Smooth muscle cell (in vitro differentiated cells): ENCODE measurements at regions not wholly inside any gene's neighbourhood (a gene's known extent, or its start where the extent isn't known, plus 50 kb on each side); places are given as distances from the start of the nearest gene placed in this dataset.

Source experiments
- DNase-seq: peaks from one replicate; lab custom pipeline; 2025; ENCODE audit not compliant: unreplicated experiment; lab: John Stamatoyannopoulos, UW
- H2AFZ ChIP-seq: fragments of 200-600 bp; sonication (generic); 2 replicates; pipeline ENCODE4 v1.6.0; 2016; ENCODE audit warnings: antibody characterized with exemption, low read depth, mild to moderate bottlenecking
- H3F3A ChIP-seq: fragments of 200-600 bp; sonication (generic); 2 replicates; pipeline ENCODE4 v1.6.0; 2017; ENCODE audit warnings: antibody characterized with exemption, low read depth
- H3K27ac ChIP-seq: fragments of 200-600 bp; sonication (generic); 2 replicates; pipeline ENCODE4 v1.5.1; 2016; ENCODE audit warnings: low read depth, mild to moderate bottlenecking
- H3K27me3 ChIP-seq: fragments of 200-600 bp; sonication (generic); 2 replicates; pipeline ENCODE4 v1.6.1; 2016; ENCODE audit warnings: low read depth, mild to moderate bottlenecking
- H3K36me3 ChIP-seq: fragments of 200-600 bp; sonication (generic); 2 replicates; pipeline ENCODE4 v1.5.1; 2016; ENCODE audit warnings: low read depth
- H3K4me1 ChIP-seq: fragments of 200-600 bp; sonication (generic); 2 replicates; pipeline ENCODE4 v1.5.1; 2016; ENCODE audit warnings: low read depth
- H3K4me2 ChIP-seq: fragments of 200-600 bp; sonication (generic); 2 replicates; pipeline ENCODE4 v1.6.0; 2016; ENCODE audit warnings: mild to moderate bottlenecking
- H3K4me3 ChIP-seq: fragments of 200-600 bp; sonication (generic); 2 replicates; pipeline ENCODE4 v1.5.1; 2016; ENCODE audit warnings: mild to moderate bottlenecking
- H3K79me2 ChIP-seq: fragments of 200-600 bp; sonication (generic); 2 replicates; pipeline ENCODE4 v1.6.0; 2016; ENCODE audit warnings: low read depth, mild to moderate bottlenecking
- H3K9ac ChIP-seq: fragments of 200-600 bp; sonication (generic); 2 replicates; pipeline ENCODE4 v1.6.0; 2016; ENCODE audit warnings: low read depth
- H3K9me3 ChIP-seq: fragments of 200-600 bp; sonication (generic); replicated peaks from 2 replicates; pipeline ENCODE4 v1.5.1; 2016; ENCODE audit warnings: low read depth
- H4K20me1 ChIP-seq: fragments of 200-600 bp; sonication (generic); 2 replicates; pipeline ENCODE4 v1.6.0; 2016; ENCODE audit warnings: low read depth
- WGBS: methylation state at CpG from one replicate; pipeline ENCODE4 v1.1.7; 2016; ENCODE audit warnings: low lambda C conversion rate; 5-methylcytosine and 5-hydroxymethylcytosine counted together
- TF ChIP-seq, protein P1 (sequence below): fragments of 200-600 bp; sonication (generic); IDR thresholded peaks from 2 replicates; pipeline ENCODE4 v1.5.1; 2017; ENCODE audit warnings: borderline replicate concordance, mild to moderate bottlenecking, antibody characterized with exemption; ENCODE audit not compliant: insufficient read depth, poor library complexity, severe bottlenecking

DNA sequence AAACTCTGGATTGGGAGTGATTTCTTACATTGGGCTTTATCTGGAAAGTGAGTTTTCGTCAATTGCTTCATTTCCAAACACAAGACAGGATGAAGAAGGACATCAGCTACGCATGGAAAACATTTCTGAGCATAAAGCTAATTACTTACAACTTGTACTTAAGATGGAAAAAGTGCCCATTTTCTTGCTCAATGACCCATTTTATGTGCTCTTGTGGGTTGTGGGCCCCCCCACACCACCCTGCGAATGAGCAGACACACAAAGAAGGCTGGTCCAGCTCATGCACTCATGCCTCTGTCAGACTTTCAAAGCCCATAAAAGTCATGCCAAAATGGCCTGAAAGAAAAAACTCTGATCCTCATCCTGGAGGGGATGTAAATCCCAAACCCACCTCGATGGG, 663.0 kb downstream of the AJAP1 start:
- whole genome bisulfite sequencing = 84% methylated on average over 4 of the region's 4 CpGs
- DNase-seq = no peak

GRCh38 chr1:5312862-5313261, 658.5 kb downstream of the AJAP1 start:
- TF ChIP-seq, protein P1, sequence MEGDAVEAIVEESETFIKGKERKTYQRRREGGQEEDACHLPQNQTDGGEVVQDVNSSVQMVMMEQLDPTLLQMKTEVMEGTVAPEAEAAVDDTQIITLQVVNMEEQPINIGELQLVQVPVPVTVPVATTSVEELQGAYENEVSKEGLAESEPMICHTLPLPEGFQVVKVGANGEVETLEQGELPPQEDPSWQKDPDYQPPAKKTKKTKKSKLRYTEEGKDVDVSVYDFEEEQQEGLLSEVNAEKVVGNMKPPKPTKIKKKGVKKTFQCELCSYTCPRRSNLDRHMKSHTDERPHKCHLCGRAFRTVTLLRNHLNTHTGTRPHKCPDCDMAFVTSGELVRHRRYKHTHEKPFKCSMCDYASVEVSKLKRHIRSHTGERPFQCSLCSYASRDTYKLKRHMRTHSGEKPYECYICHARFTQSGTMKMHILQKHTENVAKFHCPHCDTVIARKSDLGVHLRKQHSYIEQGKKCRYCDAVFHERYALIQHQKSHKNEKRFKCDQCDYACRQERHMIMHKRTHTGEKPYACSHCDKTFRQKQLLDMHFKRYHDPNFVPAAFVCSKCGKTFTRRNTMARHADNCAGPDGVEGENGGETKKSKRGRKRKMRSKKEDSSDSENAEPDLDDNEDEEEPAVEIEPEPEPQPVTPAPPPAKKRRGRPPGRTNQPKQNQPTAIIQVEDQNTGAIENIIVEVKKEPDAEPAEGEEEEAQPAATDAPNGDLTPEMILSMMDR = no peak
- Histone ChIP-seq H2AFZ (no peak overlapping the region), H3K4me3 (no peak overlapping the region), H3K79me2 (no peaks in the 10 kb centered on the region), H3K27me3 (no peaks in the 10 kb centered on the region), H3K36me3 (no peaks in the 10 kb centered on the region), H3K27ac (no peak overlapping the region), H3K9ac (no peak overlapping the region), H3K4me1 (peaks cover 6% of the 10 kb centered on the region), H4K20me1 (no peaks in the 10 kb centered on the region), H3F3A (no peaks in the 10 kb centered on the region), H3K4me2 (no peak overlapping the region), H3K9me3 (no peaks in the 10 kb centered on the region)
- 73% methylated on average over 11 of the region's 11 CpGs for WGBS
- DNase-seq = no peak

More for the DNA sequence above, 663.0 kb downstream of the AJAP1 start:
- Histone ChIP-seq H3K9ac (no peak overlapping the region), H3K27ac (no peak overlapping the region), H3K9me3 (no peaks in the 10 kb centered on the region), H3K27me3 (no peaks in the 10 kb centered on the region), H3K4me2 (no peak overlapping the region), H3K4me1 (no peaks in the 10 kb centered on the region), H2AFZ (no peak overlapping the region), H3K4me3 (no peak overlapping the region), H3F3A (no peaks in the 10 kb centered on the region), H3K79me2 (no peaks in the 10 kb centered on the region), H4K20me1 (no peaks in the 10 kb centered on the region), H3K36me3 (no peaks in the 10 kb centered on the region)
- TF ChIP-seq, protein P1 = no peak

- peaks cover 6% of the 10 kb centered on the region for H3K4me1 ChIP-seq
- H3K27ac ChIP-seq = no peak overlapping the region
- no peak for DNase-seq
- no peaks in the 10 kb centered on the region for H3K79me2 ChIP-seq
- H4K20me1 ChIP-seq = no peaks in the 10 kb centered on the region
- TF ChIP-seq, protein P1 = no peak
- H2AFZ ChIP-seq = no peak overlapping the region
- no peak overlapping the region for H3K4me3 ChIP-seq
- no peak overlapping the region for H3K9ac ChIP-seq
- H3K36me3 ChIP-seq = no peaks in the 10 kb centered on the region
- no peaks in the 10 kb centered on the region for H3K9me3 ChIP-seq
- no peaks in the 10 kb centered on the region for H3F3A ChIP-seq
- H3K27me3 ChIP-seq = no peaks in the 10 kb centered on the region
- 87% methylated on average over 7 of the region's 7 CpGs for WGBS
- no peak overlapping the region for H3K4me2 ChIP-seq
These were observed 657.9 kb downstream of the AJAP1 start for GRCh38 chr1:5312293-5312674.

DNA sequence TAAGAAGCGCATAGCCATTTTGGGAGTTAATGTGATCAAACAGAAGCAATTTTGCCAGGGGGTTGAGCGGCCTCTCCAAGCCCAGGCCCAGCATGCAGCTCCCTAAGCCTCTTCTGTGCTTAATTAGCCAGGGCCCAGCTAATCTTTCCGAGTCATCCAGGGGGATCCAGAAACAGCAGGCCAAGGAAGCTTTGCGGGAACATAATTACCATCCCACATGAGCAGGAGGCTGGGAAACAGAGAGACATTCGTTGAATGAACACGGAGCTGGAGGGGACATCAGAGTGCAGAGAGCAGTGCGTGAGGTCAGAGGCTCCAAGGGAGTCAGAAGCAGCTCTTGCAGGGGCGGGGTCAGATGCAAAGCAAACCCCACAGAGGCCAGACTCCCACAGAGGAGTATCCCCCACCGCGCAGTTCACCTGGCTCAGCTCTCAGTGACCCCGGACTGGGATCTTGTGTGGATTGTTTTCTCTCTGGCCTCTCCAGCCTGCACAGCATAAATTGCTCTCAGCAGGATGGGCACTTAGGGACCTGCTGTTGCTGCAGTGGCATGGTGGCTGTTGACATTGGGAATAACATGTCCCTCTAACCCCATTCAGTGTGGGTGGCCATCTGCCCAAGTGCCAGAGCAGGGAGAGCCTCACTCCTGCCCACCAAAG, 657.4 kb downstream of the AJAP1 start:
- 77% methylated on average over 11 of the region's 11 CpGs for WGBS
- H2AFZ ChIP-seq = no peak overlapping the region
- TF ChIP-seq, protein P1 = no peak
- DNase-seq = no peak
- H3K79me2 ChIP-seq = no peaks in the 10 kb centered on the region
- no peaks in the 10 kb centered on the region for H3K36me3 ChIP-seq
- H3K27me3 ChIP-seq = no peaks in the 10 kb centered on the region
- no peak overlapping the region for H3K4me3 ChIP-seq
- no peak overlapping the region for H3K4me2 ChIP-seq
- H4K20me1 ChIP-seq = no peaks in the 10 kb centered on the region
- no peak overlapping the region for H3K9ac ChIP-seq
- H3F3A ChIP-seq = no peaks in the 10 kb centered on the region
- no peaks in the 10 kb centered on the region for H3K9me3 ChIP-seq
- peaks cover 6% of the 10 kb centered on the region for H3K4me1 ChIP-seq
- no peak overlapping the region for H3K27ac ChIP-seq
